GM19324 (cell line): ENCODE measurements at regions not wholly inside any gene's neighbourhood (a gene's known extent, or its start where the extent isn't known, plus 50 kb on each side); places are given as distances from the start of the nearest gene placed in this dataset.
"Not testable (repeated sequence)": the region's sequence is repeated elsewhere in the genome, so short reads cannot be mapped to it uniquely, and the experiment has no call there.

Source experiments
- ATAC-seq: cut with Tn5 transposase; IDR thresholded peaks from one replicate; pipeline ENCODE4 v1.9.1; 2021; ENCODE audit warnings: mild to moderate bottlenecking, moderate library complexity; ENCODE audit not compliant: unreplicated experiment, low FRiP score

DNA sequence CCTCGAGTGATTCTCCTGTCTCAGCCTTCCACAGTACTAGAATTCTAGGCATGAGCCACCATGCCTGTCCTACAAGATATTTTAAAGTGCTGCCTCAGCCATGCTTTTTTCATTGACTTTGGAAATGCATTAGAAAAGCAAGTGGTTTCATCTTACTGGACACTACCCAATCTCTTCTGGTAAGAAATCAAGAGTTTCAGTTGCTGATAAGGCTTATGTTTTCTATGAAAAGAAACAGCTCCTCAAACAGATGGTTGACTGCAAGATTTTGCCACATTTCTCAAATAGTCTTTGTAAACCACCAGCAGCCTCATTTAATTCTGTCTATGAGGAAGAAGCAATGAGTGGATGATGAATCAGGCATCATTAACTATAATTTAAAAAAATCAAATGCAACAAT lies 264.5 kb upstream of the LRP1B start:
- no peak for ATAC-seq

DNA sequence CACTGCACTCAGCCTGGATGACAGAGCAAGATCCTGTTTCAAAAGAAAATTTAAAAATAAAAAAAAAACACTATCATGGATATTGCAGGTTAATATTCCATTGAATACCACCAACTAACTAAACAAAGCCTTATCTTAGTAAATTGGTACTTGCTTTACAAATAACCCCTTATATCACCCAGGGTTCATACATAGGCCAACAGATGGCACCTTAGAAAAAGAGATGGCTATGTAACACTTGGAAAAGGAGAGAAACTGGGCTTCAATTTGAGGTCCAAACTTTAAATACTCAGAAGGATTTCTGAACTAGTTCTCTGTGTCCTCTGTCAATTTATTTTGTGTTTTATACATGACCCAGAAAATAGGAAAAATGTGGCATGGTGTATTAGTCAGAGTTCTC lies 249.6 kb upstream of the LRP1B start:
- no peak for ATAC-seq

DNA sequence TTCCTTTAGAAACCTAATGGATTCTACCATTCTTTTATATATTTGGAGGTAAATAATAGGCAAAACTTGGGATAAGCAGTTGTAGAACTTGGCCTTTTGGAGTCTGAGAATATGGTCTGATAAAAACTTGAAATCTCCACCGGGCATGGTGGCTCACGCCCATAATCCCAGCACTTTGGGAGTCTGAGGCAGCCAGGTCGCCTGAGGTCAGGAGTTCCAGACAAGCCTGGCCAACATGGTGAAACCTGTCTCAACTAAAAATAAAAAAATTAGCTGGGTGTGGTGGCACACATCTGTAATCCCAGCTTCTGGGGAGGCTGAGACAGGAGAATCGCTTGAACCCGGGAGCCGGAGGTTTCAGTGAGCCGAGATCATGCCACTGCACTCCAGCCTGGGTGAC lies 231.3 kb upstream of the LRP1B start:
- not testable (repeated sequence) for ATAC-seq

DNA sequence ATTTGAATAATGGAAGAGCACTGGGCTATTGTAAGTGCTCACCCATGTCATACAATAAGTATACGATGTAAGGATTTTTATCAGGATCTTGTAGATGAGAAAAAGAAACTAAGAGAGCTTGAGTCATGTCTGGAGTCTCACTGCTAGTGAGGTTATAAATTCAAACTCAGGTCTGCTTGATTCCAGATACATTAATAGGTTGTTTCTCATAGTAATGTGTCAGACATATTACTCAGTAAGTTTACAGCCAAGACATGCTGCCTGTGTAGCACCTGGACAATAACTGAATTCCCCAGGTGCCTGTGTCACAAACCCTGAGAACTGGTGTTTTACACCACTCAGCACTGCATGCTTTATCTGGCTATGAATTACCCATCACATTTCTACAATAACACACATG lies 216.9 kb upstream of the LRP1B start:
- ATAC-seq, result no peak

DNA sequence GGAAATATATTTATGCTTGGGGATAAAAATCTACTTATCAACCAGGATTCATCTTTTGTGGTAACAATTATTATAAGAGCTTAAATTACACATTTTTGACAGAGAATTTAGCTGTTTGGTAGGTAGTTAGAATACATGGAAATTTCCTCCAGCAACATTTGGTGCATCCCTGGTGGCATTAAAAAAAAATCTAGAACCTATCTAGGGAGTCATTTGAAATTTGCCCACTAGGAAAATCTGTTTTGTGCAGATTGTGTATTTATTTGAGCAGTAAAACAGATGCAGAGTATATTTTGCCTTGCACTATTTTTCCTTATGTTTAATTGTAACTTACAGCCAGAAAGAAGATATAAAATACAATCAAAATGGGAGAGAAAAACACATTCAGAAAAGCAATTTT lies 208.4 kb upstream of the LRP1B start:
- no peak for ATAC-seq

DNA sequence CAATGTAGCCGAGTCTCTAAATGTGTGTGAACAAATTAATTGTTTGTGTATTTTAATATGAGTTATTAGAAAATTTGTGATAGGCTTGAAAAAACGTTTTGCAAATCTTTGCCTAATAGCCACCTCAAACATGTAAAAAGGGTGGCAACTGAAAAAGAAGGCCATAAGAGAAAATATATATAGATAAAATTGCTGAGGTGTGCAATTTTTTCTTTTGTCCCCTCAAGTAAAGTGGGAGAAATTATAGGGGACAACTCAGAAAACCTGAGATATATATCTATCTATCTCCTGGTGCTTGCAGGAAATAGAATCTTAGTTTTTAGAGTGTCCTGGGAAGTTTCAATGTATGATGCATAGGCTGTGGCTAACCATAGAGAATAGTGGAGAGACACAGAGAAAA lies 201.4 kb upstream of the LRP1B start:
- no peak for ATAC-seq

DNA sequence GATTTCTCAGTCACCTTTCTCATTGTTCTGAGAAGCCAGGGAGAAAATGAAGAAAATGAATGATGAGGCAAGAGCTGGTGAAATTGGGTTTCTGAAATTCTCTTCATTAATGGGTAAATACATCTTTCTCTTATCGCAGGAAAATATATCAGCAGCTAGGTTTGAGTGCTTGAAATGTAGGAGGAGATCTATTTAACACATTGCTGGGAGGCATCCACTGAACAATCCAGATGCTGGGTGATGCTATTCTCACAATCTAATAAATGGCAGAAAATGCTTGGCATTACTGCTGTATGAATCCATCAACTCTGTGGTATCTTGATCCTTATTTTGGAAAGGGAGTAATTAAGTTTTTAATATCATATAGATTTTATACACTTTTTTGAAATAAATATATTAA lies 199.6 kb upstream of the LRP1B start:
- no peak for ATAC-seq

GRCh38 chr2:142325870-142326269 lies 195.1 kb upstream of the LRP1B start:
- ATAC-seq, result no peak

DNA sequence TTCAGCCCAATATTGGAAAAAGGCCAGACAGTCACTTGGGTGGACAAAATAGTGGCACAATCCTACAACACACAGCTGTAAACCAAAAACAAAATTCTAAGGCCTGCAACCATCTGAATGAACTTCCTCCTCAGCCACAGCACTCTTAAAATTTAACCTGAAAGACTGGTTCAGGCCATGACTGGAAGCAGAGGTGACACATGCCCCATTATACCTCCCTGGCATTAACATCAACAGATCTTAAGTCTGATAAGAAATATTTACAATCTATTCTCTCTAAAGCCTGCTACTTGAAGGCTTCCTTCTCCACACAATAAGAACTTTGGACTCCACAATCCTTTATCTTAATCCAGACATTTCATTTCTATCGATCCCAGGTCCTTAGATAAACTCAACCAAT lies 192.4 kb upstream of the LRP1B start:
- no peak for ATAC-seq

DNA sequence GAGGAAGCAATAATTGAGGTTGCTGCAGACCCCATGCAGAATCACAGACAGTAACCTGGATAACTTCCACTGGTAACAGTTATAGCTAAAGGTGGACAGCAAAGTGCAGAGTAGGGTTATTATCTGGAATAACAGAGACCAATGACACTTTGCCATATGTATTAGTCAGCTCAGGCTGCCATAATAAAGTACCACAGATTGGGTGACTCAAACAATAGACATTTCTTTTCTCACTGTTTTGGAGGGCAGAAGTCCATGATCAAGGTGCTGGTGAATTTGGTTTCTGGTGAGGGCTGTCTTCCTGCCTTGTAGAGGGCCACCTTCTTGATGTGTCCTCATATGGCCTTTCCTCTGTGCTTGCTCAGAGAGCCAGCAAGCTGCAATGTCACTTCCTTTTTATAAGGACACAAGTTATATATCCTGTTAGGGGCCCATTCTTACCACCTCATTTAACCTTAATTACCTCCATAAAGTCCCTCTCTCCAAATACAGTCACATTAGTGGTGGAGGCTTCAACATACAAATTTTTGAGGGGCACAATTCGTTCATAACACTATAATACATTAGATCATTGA lies 191.0 kb upstream of the LRP1B start:
- ATAC-seq, result no peak

DNA sequence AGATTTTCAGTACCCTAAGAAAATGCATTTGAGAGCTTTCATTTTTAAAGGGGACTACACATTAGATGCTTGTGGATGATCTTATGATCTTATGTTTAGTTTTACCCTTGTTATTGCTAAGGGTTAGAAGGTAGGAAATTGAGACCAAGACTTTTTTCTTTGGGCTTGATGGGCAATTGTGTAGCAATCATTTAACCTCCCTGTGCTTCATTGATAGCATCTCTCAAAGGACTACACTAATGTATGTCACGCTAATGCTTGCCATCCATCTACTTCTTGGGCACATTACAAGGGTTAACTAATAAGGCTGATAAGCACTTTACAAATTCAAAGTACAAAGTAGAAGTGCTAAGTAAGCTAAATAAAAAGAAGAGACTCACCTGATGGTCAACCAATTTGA lies 189.3 kb upstream of the LRP1B start:
- ATAC-seq, result no peak

DNA sequence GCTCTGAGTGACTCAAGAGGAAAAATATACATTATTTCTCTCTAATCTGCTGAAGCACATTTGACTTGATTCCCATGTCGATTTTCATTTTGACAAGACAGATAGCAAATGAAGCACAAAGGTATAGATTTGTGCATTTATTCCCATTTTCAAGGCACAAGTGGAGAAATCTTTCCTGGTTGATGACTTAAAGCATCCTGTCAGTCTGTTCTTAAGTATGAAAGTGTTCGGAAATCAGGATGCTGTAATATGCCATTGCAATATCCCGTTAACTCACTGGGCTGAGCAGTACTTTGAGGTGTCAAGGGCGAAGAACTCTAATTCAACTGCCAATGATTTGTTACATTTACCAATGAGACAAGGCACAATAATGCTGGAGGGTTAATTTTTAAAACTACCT lies 185.2 kb upstream of the LRP1B start:
- no peak for ATAC-seq

GRCh38 chr2:142315346-142315745 lies 184.5 kb upstream of the LRP1B start:
- ATAC-seq, result no peak

- no peak for ATAC-seq
Measured at GRCh38 chr2:142314164-142314563, 183.3 kb upstream of the LRP1B start.

- no peak for ATAC-seq
Measured at GRCh38 chr2:142310530-142310929, 179.7 kb upstream of the LRP1B start.

GRCh38 chr2:142308744-142309143 lies 177.9 kb upstream of the LRP1B start:
- ATAC-seq, result no peak

DNA sequence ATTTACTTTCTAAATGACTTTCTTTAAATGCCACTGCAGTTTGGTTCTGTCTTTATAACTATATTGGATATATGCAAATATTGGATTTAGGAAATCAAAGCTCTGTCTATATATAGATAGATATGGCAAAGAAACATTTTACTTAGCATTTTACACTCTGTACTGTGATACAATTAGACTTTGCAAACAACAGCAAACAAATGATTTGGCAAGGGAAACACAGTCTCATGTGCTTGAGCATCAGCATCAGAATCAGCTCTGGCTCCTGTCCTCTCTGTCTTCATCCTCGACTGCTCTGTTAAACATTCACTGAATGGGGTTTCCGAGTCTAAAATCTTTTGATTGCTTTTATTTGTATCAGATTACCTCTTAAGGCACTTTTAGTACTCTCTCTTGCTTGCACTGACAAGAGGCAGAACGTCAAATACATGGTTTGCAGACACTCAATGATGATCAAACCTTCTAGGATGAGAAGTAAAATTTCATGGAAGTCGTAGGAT lies 176.8 kb upstream of the LRP1B start:
- ATAC-seq, result no peak

GRCh38 chr2:142307086-142307485 lies 176.3 kb upstream of the LRP1B start:
- no peak for ATAC-seq

- ATAC-seq, result no peak
Measured at GRCh38 chr2:142306131-142306530, 175.3 kb upstream of the LRP1B start.

- no peak for ATAC-seq
Measured at GRCh38 chr2:142300517-142300916, 169.7 kb upstream of the LRP1B start.

DNA sequence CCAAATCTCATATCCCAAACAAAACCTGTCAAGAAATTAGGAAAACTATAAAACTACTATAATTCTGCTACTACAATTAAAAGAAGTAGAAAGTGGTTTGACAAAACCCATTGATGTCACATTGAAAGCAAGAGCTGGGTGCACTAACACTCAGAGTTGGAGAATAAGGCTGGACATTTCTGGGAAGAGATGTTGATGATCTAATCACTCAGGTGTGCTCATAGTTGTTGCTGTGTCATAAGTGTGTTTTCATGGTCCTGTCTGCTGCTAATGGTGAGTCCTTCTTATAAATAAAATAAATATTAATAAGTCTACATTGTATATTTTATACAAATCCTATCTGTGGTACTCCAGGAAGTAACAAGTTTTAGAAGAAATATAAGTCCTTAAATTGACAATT lies 168.2 kb upstream of the LRP1B start:
- ATAC-seq, result no peak

GRCh38 chr2:142294225-142294624 lies 163.4 kb upstream of the LRP1B start:
- no peak for ATAC-seq

GRCh38 chr2:142291969-142292368 lies 161.2 kb upstream of the LRP1B start:
- no peak for ATAC-seq
